ENCODE measurements at regions not wholly inside any gene's neighbourhood (a gene's known extent, or its start where the extent isn't known, plus 50 kb on each side); places are given as distances from the start of the nearest gene placed in this dataset.
"Not testable (repeated sequence)": the region's sequence is repeated elsewhere in the genome, so short reads cannot be mapped to it uniquely, and the experiment has no call there.

DNA sequence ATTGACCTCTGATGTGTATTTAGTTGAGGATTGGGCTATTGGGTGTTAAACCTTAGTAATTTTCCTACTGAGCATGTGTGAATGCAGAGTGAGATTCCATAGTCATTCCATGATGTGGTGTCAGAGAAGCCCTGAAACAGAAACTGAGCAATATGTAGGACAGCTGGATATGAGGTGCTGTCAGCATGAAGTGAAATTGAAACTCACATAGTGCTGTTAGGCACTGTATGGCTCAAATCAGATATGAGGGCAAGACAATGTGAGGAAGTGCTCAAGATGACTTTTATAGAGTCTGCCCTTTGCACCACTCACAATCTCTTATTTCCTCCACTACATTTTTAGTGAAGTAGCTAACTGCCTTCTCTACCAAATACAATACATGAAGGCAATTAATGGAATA is 188.3 kb downstream of the SH3BGRL start:
- H3K4me3 ChIP-seq (replicated peaks; ENCODE audit: low read depth, low read length) = no peak overlapping the region
- no peak for DNase-seq (ENCODE audit: extremely low read depth, insufficient read length)
- no peaks in the 10 kb centered on the region for H3K27me3 ChIP-seq (replicated peaks; ENCODE audit: control insufficient read depth, insufficient read depth, low read length)
- H3K36me3 ChIP-seq (ENCODE audit: control insufficient read depth, insufficient read depth, low read length) = no peaks in the 10 kb centered on the region
- TF ChIP-seq, protein P1, sequence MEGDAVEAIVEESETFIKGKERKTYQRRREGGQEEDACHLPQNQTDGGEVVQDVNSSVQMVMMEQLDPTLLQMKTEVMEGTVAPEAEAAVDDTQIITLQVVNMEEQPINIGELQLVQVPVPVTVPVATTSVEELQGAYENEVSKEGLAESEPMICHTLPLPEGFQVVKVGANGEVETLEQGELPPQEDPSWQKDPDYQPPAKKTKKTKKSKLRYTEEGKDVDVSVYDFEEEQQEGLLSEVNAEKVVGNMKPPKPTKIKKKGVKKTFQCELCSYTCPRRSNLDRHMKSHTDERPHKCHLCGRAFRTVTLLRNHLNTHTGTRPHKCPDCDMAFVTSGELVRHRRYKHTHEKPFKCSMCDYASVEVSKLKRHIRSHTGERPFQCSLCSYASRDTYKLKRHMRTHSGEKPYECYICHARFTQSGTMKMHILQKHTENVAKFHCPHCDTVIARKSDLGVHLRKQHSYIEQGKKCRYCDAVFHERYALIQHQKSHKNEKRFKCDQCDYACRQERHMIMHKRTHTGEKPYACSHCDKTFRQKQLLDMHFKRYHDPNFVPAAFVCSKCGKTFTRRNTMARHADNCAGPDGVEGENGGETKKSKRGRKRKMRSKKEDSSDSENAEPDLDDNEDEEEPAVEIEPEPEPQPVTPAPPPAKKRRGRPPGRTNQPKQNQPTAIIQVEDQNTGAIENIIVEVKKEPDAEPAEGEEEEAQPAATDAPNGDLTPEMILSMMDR (IDR thresholded peaks at IDR 0.05; ENCODE audit: insufficient read depth, low read length, poor library complexity, severe bottlenecking) = no peak

DNA sequence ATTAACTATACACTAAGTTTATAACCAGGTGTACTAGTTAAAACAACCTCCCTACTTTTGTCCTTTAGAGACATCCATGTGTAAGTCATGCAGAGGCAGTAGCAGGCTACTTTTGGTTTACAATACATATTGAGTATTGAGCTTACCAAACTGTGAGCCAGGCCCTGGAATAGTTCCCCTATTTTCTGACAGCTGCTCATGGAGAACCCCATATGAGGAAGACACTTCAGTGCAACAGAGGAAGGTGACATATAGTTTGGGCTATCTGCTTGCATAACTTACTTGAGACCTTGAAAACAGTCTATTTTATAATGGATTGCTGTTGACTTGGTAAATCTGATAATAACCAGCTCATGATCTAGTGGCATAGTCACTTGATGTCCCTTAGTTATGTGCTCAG is 190.5 kb downstream of the SH3BGRL start:
- no peak for DNase-seq (ENCODE audit: extremely low read depth, insufficient read length)
- no peaks in the 10 kb centered on the region for H3K27me3 ChIP-seq (replicated peaks; ENCODE audit: control insufficient read depth, insufficient read depth, low read length)
- TF ChIP-seq, protein P1 (IDR thresholded peaks at IDR 0.05; ENCODE audit: insufficient read depth, low read length, poor library complexity, severe bottlenecking) = no peak

DNA sequence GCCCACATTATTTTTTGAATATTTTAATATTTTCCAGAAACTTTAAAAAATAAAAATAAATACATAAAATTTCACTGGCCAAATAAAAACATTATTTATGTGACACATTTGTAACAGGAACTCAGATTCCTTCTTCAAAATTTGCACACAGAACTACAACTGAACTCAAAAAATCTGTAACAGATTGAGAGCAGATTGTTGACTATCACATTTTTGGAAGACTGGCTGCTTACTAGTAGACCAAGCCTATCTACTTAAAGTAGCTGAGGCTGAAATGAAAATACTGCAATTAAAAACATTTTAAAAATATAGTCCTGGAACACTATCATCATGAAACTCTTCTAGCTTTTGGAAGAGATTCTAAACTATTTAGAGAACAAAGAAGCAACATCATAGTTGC is 203.9 kb downstream of the SH3BGRL start:
- H3K4me3 ChIP-seq (replicated peaks; ENCODE audit: low read depth, low read length) = no peak overlapping the region

More for the DNA sequence above, 190.5 kb downstream of the SH3BGRL start:
- Histone ChIP-seq H3K36me3 (ENCODE audit: control insufficient read depth, insufficient read depth, low read length) (no peaks in the 10 kb centered on the region), H3K4me3 (replicated peaks; ENCODE audit: low read depth, low read length) (no peak overlapping the region)

DNA sequence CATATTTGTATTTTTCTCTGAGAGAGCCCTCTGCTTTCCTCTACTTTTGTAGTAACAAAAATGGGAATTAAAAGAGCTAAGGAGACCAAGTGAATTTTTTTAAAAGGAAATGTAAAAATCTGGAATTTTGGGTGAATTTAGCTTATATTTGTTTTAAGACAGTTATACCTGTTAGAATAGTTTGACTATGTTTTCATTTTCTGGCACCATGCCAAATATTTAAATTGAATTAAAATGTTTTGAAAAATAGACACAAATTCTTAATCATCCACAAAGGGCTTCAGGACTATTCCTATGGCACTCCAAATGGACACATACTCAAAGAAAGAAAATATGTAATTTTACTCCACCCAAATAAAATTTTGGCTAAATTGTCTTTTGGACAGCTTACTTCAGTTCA is 209.6 kb downstream of the SH3BGRL start:
- Histone ChIP-seq H3K4me3 (replicated peaks; ENCODE audit: low read depth, low read length) (no peak overlapping the region), H3K36me3 (ENCODE audit: control insufficient read depth, insufficient read depth, low read length) (no peaks in the 10 kb centered on the region), H3K27me3 (replicated peaks; ENCODE audit: control insufficient read depth, insufficient read depth, low read length) (no peaks in the 10 kb centered on the region)
- TF ChIP-seq, protein P1 (IDR thresholded peaks at IDR 0.05; ENCODE audit: insufficient read depth, low read length, poor library complexity, severe bottlenecking) = no peak
- DNase-seq (ENCODE audit: extremely low read depth, insufficient read length) = no peak

More for the DNA sequence above, 203.9 kb downstream of the SH3BGRL start:
- DNase-seq (ENCODE audit: extremely low read depth, insufficient read length) = no peak
- TF ChIP-seq, protein P1 (IDR thresholded peaks at IDR 0.05; ENCODE audit: insufficient read depth, low read length, poor library complexity, severe bottlenecking) = no peak
- Histone ChIP-seq H3K36me3 (ENCODE audit: control insufficient read depth, insufficient read depth, low read length) (no peaks in the 10 kb centered on the region), H3K27me3 (replicated peaks; ENCODE audit: control insufficient read depth, insufficient read depth, low read length) (no peaks in the 10 kb centered on the region)

DNA sequence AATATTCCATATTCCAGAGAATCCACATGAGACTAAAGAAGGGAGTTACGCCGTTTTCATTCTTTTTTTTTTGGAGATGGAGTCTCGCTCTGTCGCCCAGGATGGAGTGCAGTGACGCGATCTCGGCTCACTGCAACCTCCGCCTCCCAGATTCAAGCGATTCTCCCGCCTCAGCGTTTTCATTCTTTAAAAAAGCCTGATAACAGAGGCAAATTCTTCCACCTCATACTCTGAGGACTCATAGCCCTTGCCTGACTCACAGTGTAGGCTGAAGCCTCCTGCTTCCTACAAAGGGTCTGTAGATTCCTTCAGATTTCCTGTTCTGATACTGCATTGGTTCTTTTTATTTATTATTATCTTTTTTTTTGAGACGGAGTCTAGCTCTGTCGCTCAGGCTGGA is 210.5 kb downstream of the SH3BGRL start:
- no peaks in the 10 kb centered on the region for H3K27me3 ChIP-seq (replicated peaks; ENCODE audit: control insufficient read depth, insufficient read depth, low read length)
- H3K4me3 ChIP-seq (replicated peaks; ENCODE audit: low read depth, low read length) = no peak overlapping the region
- TF ChIP-seq, protein P1 (IDR thresholded peaks at IDR 0.05; ENCODE audit: insufficient read depth, low read length, poor library complexity, severe bottlenecking) = no peak
- H3K36me3 ChIP-seq (ENCODE audit: control insufficient read depth, insufficient read depth, low read length) = no peaks in the 10 kb centered on the region
- no peak for DNase-seq (ENCODE audit: extremely low read depth, insufficient read length)

DNA sequence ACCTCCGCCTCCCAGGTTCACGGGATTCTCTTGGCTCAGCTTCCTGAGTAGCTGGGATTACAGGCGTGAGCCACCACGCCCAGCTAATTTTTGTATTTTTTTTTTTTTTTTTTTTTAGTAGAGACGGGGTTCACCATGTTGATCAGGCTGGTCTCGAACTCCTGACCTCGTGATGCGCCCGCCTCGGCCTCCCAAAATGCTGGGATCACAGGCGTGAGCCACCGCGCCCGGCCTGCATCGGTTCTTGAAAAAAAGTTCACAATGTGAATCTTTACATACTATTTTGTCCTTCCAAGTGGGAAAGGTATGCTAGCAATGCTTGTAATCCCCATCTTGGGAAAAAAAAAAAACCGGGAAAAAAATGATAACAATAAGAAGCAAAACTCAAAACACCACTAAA is 211.0 kb downstream of the SH3BGRL start:
- H3K4me3 ChIP-seq (replicated peaks; ENCODE audit: low read depth, low read length); H3K36me3 ChIP-seq (ENCODE audit: control insufficient read depth, insufficient read depth, low read length); H3K27me3 ChIP-seq (replicated peaks; ENCODE audit: control insufficient read depth, insufficient read depth, low read length); DNase-seq (ENCODE audit: extremely low read depth, insufficient read length): not testable (repeated sequence)
